ENCODE measurements at regions not wholly inside any gene's neighbourhood (a gene's known extent, or its start where the extent isn't known, plus 50 kb on each side); places are given as distances from the start of the nearest gene placed in this dataset.

DNA sequence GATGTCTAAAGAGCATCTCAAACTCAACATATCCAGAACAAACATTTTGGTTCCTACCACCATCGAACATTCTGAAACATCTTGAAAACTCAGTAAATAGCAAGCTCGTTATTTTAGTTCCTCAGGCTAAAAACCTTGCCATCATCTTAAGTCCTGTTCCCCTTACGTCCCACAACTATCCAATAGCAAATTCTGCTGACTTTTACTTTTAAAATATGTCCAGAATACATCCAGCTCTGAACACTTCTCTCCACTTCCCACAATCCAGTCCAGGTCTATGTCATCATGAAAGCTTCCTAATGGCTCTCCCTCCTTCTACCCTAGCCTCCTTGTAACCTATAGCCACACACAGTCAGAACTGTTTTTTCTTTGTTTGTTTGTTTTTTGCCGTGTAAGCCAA is 279.9 kb downstream of the IPO8 start:
- no peaks in the 10 kb centered on the region for H3K36me3 ChIP-seq (ENCODE audit: insufficient read depth, low read length)
- no peaks in the 10 kb centered on the region for H3K4me1 ChIP-seq (ENCODE audit: insufficient read depth, low read length)
- no peak overlapping the region for H2AFZ ChIP-seq (ENCODE audit: low read depth, low read length)
- H3K27me3 ChIP-seq (ENCODE audit: insufficient read depth, low read length), result no peaks in the 10 kb centered on the region
- H3K9me3 ChIP-seq (ENCODE audit: low read length), result no peaks in the 10 kb centered on the region
- H3K4me3 ChIP-seq (ENCODE audit: low read length), result no peak overlapping the region

- H3K4me1 ChIP-seq (ENCODE audit: insufficient read depth, low read length), result no peaks in the 10 kb centered on the region
- H3K36me3 ChIP-seq (ENCODE audit: insufficient read depth, low read length), result no peaks in the 10 kb centered on the region
- no peak overlapping the region for H2AFZ ChIP-seq (ENCODE audit: low read depth, low read length)
- H3K9me3 ChIP-seq (ENCODE audit: low read length), result no peaks in the 10 kb centered on the region
- H3K27me3 ChIP-seq (ENCODE audit: insufficient read depth, low read length), result no peaks in the 10 kb centered on the region
- no peak overlapping the region for H3K4me3 ChIP-seq (ENCODE audit: low read length)
Observed at GRCh38 chr12:30414507-30414906, 281.2 kb downstream of the IPO8 start.

DNA sequence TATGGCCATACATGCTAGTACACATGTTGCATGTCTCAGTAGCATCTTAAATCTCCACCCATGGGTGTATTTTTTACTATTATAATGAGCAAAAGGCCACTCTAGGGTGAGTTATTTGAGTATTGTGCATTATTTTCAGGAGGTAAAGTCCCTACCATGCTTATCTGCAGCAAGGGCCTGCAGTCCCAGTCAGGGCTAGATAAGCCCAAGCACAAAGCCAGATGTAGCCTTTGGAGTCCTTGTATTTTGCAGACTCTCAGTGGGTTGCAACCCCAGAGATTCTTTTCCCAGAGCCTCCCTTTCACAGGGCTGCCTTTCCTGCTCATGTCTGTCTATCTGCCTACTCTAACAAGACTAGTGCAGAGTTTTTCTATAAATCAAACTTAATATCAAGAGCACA is 295.3 kb downstream of the IPO8 start:
- Histone ChIP-seq H3K36me3 (ENCODE audit: insufficient read depth, low read length) (no peaks in the 10 kb centered on the region), H2AFZ (ENCODE audit: low read depth, low read length) (no peak overlapping the region), H3K4me1 (ENCODE audit: insufficient read depth, low read length) (no peaks in the 10 kb centered on the region), H3K9me3 (ENCODE audit: low read length) (no peaks in the 10 kb centered on the region), H3K4me3 (ENCODE audit: low read length) (no peak overlapping the region), H3K27me3 (ENCODE audit: insufficient read depth, low read length) (no peaks in the 10 kb centered on the region)

DNA sequence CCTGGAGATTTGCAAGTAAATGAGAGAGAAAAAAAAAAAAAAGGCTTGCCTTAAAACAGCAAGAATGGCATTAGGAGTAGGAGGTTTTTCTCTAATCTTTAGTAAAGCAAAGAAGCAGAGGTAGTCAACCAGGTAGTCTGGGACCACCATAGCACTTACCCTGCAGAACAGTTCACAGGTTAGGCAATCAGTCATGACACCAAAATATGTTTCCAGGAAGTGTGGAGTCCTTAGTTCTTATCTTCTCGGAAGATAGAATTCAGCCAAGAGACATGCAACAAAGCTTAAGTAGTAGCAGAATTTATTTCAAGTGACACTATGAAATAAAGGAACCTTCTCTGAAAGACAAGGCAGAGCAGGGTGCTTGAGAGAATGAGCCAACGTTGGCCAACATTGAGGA is 295.8 kb downstream of the IPO8 start:
- no peaks in the 10 kb centered on the region for H3K4me1 ChIP-seq (ENCODE audit: insufficient read depth, low read length)
- H3K36me3 ChIP-seq (ENCODE audit: insufficient read depth, low read length), result no peaks in the 10 kb centered on the region
- no peaks in the 10 kb centered on the region for H3K27me3 ChIP-seq (ENCODE audit: insufficient read depth, low read length)
- no peaks in the 10 kb centered on the region for H3K9me3 ChIP-seq (ENCODE audit: low read length)
- H2AFZ ChIP-seq (ENCODE audit: low read depth, low read length), result no peak overlapping the region
- no peak overlapping the region for H3K4me3 ChIP-seq (ENCODE audit: low read length)

- H3K4me3 ChIP-seq (ENCODE audit: low read length), result no peak overlapping the region
- no peaks in the 10 kb centered on the region for H3K27me3 ChIP-seq (ENCODE audit: insufficient read depth, low read length)
- no peaks in the 10 kb centered on the region for H3K36me3 ChIP-seq (ENCODE audit: insufficient read depth, low read length)
- H2AFZ ChIP-seq (ENCODE audit: low read depth, low read length), result no peak overlapping the region
- no peaks in the 10 kb centered on the region for H3K9me3 ChIP-seq (ENCODE audit: low read length)
- no peaks in the 10 kb centered on the region for H3K4me1 ChIP-seq (ENCODE audit: insufficient read depth, low read length)
Observed at GRCh38 chr12:30396576-30396975, 299.1 kb downstream of the IPO8 start.

GRCh38 chr12:30395190-30395589 is 300.5 kb downstream of the IPO8 start:
- H2AFZ ChIP-seq (ENCODE audit: low read depth, low read length), result no peak overlapping the region
- H3K4me3 ChIP-seq (ENCODE audit: low read length), result no peak overlapping the region
- no peaks in the 10 kb centered on the region for H3K4me1 ChIP-seq (ENCODE audit: insufficient read depth, low read length)
- no peaks in the 10 kb centered on the region for H3K9me3 ChIP-seq (ENCODE audit: low read length)
- no peaks in the 10 kb centered on the region for H3K36me3 ChIP-seq (ENCODE audit: insufficient read depth, low read length)
- no peaks in the 10 kb centered on the region for H3K27me3 ChIP-seq (ENCODE audit: insufficient read depth, low read length)

DNA sequence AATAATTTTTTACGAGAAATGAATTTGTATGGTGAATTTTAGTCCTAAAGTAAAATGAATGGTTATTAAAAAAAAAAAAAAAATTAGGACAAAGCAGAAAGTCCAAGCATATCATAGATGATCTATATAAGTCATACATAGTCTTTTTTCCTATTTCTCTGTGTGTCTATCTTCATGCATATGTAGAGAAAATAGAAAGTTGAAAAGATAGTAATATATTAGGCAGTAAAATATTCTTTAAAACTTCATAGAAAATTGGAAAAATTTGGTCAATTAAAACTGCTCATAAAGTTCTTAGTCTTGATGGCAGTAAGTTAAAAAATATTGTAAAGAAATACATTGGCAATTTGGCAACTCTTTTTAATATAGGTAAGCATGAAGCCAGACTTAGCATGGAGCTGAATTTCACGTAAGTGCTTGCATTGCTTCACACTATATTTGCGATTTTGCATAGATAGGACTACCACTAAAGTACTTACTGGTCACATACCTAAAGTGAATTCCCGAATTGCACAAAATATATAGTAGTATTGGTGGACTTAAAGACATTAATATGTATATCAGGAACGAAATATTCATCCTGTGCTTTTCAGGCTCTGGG is 303.8 kb downstream of the IPO8 start:
- H3K9me3 ChIP-seq (ENCODE audit: low read length), result no peaks in the 10 kb centered on the region

DNA sequence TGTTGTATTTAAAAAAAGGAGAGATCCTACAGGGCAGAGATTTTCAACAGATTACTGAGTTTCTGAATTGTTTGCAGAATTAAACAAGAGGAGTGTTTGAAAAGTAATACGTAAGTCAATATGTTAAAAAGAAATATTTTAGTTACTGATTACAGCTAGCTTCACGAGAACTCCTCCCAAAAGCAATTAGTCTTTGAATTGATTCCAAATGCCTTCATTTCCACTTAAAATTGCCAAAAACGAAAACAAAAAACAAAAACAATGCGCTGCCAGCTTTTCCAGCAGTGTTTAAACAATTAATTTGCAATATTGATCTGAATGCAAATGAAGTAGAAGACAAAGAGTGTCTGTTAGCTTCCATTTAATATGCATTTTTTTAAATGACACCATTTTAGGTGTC is 310.0 kb downstream of the IPO8 start:
- H3K27me3 ChIP-seq (ENCODE audit: insufficient read depth, low read length), result no peaks in the 10 kb centered on the region
- H3K9me3 ChIP-seq (ENCODE audit: low read length), result no peaks in the 10 kb centered on the region
- no peak overlapping the region for H3K4me3 ChIP-seq (ENCODE audit: low read length)
- no peaks in the 10 kb centered on the region for H3K36me3 ChIP-seq (ENCODE audit: insufficient read depth, low read length)
- no peak overlapping the region for H2AFZ ChIP-seq (ENCODE audit: low read depth, low read length)
- H3K4me1 ChIP-seq (ENCODE audit: insufficient read depth, low read length), result peaks cover 6% of the 10 kb centered on the region

More for the DNA sequence above, 303.8 kb downstream of the IPO8 start:
- Histone ChIP-seq H3K4me1 (ENCODE audit: insufficient read depth, low read length) (no peaks in the 10 kb centered on the region), H3K4me3 (ENCODE audit: low read length) (no peak overlapping the region), H3K27me3 (ENCODE audit: insufficient read depth, low read length) (no peaks in the 10 kb centered on the region), H2AFZ (ENCODE audit: low read depth, low read length) (no peak overlapping the region), H3K36me3 (ENCODE audit: insufficient read depth, low read length) (no peaks in the 10 kb centered on the region)

DNA sequence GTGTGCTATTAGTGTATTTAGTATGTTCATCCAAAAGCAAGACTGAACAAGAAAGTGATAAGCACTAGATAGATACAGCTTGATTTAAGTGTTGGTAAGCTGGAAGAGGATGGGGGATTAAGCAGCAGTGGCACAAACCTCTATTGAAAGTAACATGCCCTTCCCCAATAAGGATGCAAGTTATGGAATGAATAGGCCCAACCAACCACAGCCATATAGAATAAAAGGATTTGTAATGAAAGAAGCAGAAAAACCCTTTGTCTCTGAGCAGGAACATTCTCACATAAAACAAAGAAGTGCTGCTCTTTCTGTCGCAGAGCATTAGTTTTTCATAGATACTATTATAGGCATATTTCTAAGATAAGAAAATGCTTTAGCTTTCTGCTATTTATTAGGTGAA is 310.7 kb downstream of the IPO8 start:
- Histone ChIP-seq H3K4me3 (ENCODE audit: low read length) (no peak overlapping the region), H3K9me3 (ENCODE audit: low read length) (no peaks in the 10 kb centered on the region), H3K36me3 (ENCODE audit: insufficient read depth, low read length) (no peaks in the 10 kb centered on the region), H3K4me1 (ENCODE audit: insufficient read depth, low read length) (peaks cover 6% of the 10 kb centered on the region), H2AFZ (ENCODE audit: low read depth, low read length) (no peak overlapping the region), H3K27me3 (ENCODE audit: insufficient read depth, low read length) (no peaks in the 10 kb centered on the region)

DNA sequence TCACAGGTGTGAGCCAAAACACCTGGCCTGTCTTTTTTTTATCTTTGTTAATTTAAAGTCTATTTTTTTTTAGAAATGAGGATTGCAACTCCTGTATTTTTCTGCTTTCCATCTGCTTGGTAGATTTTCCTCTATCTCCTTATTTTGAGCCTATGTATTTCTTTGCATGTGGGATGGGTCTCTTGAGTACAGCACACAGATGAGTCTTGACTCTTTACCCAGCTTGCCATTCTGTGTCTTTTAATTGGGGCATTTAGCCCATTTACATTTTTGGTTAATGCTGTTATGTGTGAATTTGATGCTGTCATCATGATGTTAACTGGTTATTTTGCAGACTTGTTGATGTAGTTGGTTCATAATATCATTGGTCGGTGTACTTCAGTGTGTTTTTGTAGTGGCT is 317.4 kb downstream of the IPO8 start:
- no peak overlapping the region for H3K4me3 ChIP-seq (ENCODE audit: low read length)
- no peak overlapping the region for H2AFZ ChIP-seq (ENCODE audit: low read depth, low read length)
- no peaks in the 10 kb centered on the region for H3K4me1 ChIP-seq (ENCODE audit: insufficient read depth, low read length)
- no peaks in the 10 kb centered on the region for H3K36me3 ChIP-seq (ENCODE audit: insufficient read depth, low read length)
- H3K9me3 ChIP-seq (ENCODE audit: low read length), result no peaks in the 10 kb centered on the region
- H3K27me3 ChIP-seq (ENCODE audit: insufficient read depth, low read length), result no peaks in the 10 kb centered on the region

- no peak overlapping the region for H3K4me3 ChIP-seq (ENCODE audit: low read length)
- H3K36me3 ChIP-seq (ENCODE audit: insufficient read depth, low read length), result no peaks in the 10 kb centered on the region
- H3K9me3 ChIP-seq (ENCODE audit: low read length), result no peaks in the 10 kb centered on the region
- no peaks in the 10 kb centered on the region for H3K4me1 ChIP-seq (ENCODE audit: insufficient read depth, low read length)
- H2AFZ ChIP-seq (ENCODE audit: low read depth, low read length), result no peak overlapping the region
- H3K27me3 ChIP-seq (ENCODE audit: insufficient read depth, low read length), result no peaks in the 10 kb centered on the region
Observed at GRCh38 chr12:30364822-30365221, 330.8 kb downstream of the IPO8 start.

DNA sequence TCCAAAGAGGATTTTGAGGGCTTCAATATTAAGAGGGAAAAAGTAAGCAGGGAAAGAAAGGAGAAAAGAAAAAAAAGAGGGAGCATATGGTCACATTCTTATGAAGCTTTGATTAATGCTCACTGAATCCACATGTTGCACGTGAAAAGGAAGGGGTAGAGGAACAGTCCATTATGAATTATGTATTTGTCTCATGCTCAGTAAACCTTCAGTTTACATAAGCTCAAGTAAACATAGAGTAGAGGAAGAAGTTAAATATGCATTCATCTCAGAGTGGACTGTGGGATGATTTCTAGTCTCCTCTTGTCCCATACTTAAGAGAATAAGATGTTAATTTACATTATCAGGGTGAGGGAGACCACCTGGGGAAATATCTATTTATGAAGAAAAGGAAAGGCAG is 334.5 kb downstream of the IPO8 start:
- no peak overlapping the region for H2AFZ ChIP-seq (ENCODE audit: low read depth, low read length)
- no peaks in the 10 kb centered on the region for H3K36me3 ChIP-seq (ENCODE audit: insufficient read depth, low read length)
- no peaks in the 10 kb centered on the region for H3K9me3 ChIP-seq (ENCODE audit: low read length)
- no peak overlapping the region for H3K4me3 ChIP-seq (ENCODE audit: low read length)
- H3K4me1 ChIP-seq (ENCODE audit: insufficient read depth, low read length), result no peaks in the 10 kb centered on the region
- no peaks in the 10 kb centered on the region for H3K27me3 ChIP-seq (ENCODE audit: insufficient read depth, low read length)

- Histone ChIP-seq H2AFZ (ENCODE audit: low read depth, low read length) (no peak overlapping the region), H3K4me3 (ENCODE audit: low read length) (no peak overlapping the region), H3K9me3 (ENCODE audit: low read length) (no peaks in the 10 kb centered on the region), H3K27me3 (ENCODE audit: insufficient read depth, low read length) (no peaks in the 10 kb centered on the region), H3K4me1 (ENCODE audit: insufficient read depth, low read length) (no peaks in the 10 kb centered on the region), H3K36me3 (ENCODE audit: insufficient read depth, low read length) (no peaks in the 10 kb centered on the region)
Observed at GRCh38 chr12:30358671-30359070, 337.0 kb downstream of the IPO8 start.

DNA sequence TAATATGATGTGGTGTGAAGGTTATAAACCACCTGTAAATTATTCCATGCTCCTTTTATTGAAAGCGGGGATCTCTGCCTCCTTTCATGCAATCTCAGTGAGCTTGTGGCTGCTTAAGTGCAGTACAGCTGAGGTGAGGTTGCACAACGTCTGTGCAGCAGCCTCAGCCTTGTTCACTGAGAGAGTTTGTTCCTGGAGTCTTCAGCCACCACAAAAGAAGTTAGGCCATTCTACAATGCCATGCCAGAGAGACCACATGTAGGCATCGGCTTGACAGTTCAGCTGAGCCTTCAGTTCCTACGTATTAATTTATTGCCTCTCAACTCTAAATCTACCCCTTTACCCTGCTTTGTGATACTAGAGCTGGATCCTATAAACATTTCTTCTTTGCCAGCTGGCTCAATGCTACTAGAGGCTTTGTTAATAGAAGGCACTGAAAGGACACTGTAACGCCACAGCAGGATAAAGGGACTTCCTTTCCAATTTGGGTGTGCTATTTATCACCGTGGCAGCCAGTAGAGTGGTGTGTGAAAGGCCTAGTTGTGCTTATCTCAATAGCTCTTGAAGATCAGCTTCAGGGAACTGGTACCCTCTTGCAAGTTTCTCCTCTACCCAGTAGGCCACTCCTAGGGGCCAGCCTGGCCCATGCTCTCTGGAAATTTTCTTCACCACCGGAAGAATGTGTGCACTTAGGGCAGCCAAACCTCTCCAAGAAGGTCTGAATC is 337.7 kb downstream of the IPO8 start:
- no peak overlapping the region for H2AFZ ChIP-seq (ENCODE audit: low read depth, low read length)
- H3K4me1 ChIP-seq (ENCODE audit: insufficient read depth, low read length), result no peaks in the 10 kb centered on the region
- no peak overlapping the region for H3K4me3 ChIP-seq (ENCODE audit: low read length)
- H3K9me3 ChIP-seq (ENCODE audit: low read length), result no peaks in the 10 kb centered on the region
- no peaks in the 10 kb centered on the region for H3K36me3 ChIP-seq (ENCODE audit: insufficient read depth, low read length)
- no peaks in the 10 kb centered on the region for H3K27me3 ChIP-seq (ENCODE audit: insufficient read depth, low read length)
